ENCODE measurements at regions not wholly inside any gene's neighbourhood (a gene's known extent, or its start where the extent isn't known, plus 50 kb on each side); places are given as distances from the start of the nearest gene placed in this dataset.
"Not testable (repeated sequence)": the region's sequence is repeated elsewhere in the genome, so short reads cannot be mapped to it uniquely, and the experiment has no call there.

- Histone ChIP-seq H3K36me3 (no peaks in the 10 kb centered on the region), H3K27ac (no peak overlapping the region), H3K9me3 (no peaks in the 10 kb centered on the region), H3K4me1 (no peaks in the 10 kb centered on the region), H3K4me3 (no peak overlapping the region), H3K27me3 (no peaks in the 10 kb centered on the region)
- WGBS, 2 donors: 84 to 88% methylated on average over 6 of the region's 6 CpGs
- intact Hi-C loops (cut with DNase I): no loop called here
- no peak for DNase-seq
- no peak for TF ChIP-seq CTCF (IDR thresholded peaks at IDR 0.05)
- no peak for TF ChIP-seq POLR2A (IDR thresholded peaks at IDR 0.05)
These were observed 110.0 kb upstream of the PRDX6 start for GRCh38 chr1:173367136-173367535.

- WGBS, 2 donors: 66 to 78% methylated on average over 3 of the region's 3 CpGs
- H3K36me3 ChIP-seq; intact Hi-C loops (cut with DNase I); H3K4me3 ChIP-seq; H3K9me3 ChIP-seq; H3K27ac ChIP-seq; H3K27me3 ChIP-seq; H3K4me1 ChIP-seq; DNase-seq: not testable (repeated sequence)
These were observed 106.5 kb upstream of the PRDX6 start for GRCh38 chr1:173370586-173370985.

- H3K27ac ChIP-seq; H3K36me3 ChIP-seq; H3K4me1 ChIP-seq; intact Hi-C loops (cut with DNase I); H3K27me3 ChIP-seq; DNase-seq; H3K4me3 ChIP-seq; H3K9me3 ChIP-seq: not testable (repeated sequence)
- WGBS, 2 donors: 70 to 92% methylated on average over 1 of the region's 1 CpG
These were observed 101.1 kb upstream of the PRDX6 start for GRCh38 chr1:173376065-173376464.

GRCh38 chr1:173377266-173377665 is 99.9 kb upstream of the PRDX6 start:
- Histone ChIP-seq H3K27ac (no peak overlapping the region), H3K36me3 (no peaks in the 10 kb centered on the region), H3K4me3 (no peak overlapping the region), H3K27me3 (no peaks in the 10 kb centered on the region), H3K4me1 (no peaks in the 10 kb centered on the region), H3K9me3 (peaks cover 0 to 9% (median 6%) of the 10 kb centered on the region in 3 donors)
- no peak for DNase-seq
- TF ChIP-seq POLR2A (IDR thresholded peaks at IDR 0.05) (no peak), CTCF (IDR thresholded peaks at IDR 0.05) (no peak)
- WGBS, 2 donors: 92 to 95% methylated on average over 13 of the region's 13 CpGs
- intact Hi-C loops (cut with DNase I): no loop called here

- Histone ChIP-seq H3K4me3 (no peak overlapping the region), H3K9me3 (no peaks in the 10 kb centered on the region), H3K4me1 (no peaks in the 10 kb centered on the region), H3K27ac (no peak overlapping the region), H3K27me3 (no peaks in the 10 kb centered on the region), H3K36me3 (no peaks in the 10 kb centered on the region)
- TF ChIP-seq CTCF (IDR thresholded peaks at IDR 0.05): no peak
- TF ChIP-seq POLR2A (IDR thresholded peaks at IDR 0.05): no peak
- 85 to 86% methylated on average over 1 of the region's 1 CpG for WGBS, 2 donors
- DNase-seq: no peak
- intact Hi-C loops (cut with DNase I): no loop called here
These were observed 93.8 kb upstream of the PRDX6 start for GRCh38 chr1:173383351-173383750.

GRCh38 chr1:173388352-173388751 is 88.8 kb upstream of the PRDX6 start:
- no peaks in the 10 kb centered on the region for H3K36me3 ChIP-seq
- no peak for DNase-seq
- no peak overlapping the region for H3K4me3 ChIP-seq
- TF ChIP-seq CTCF (IDR thresholded peaks at IDR 0.05) (no peak), POLR2A (IDR thresholded peaks at IDR 0.05) (no peak)
- no peaks in the 10 kb centered on the region for H3K27me3 ChIP-seq
- intact Hi-C loops (cut with DNase I): no loop called here
- H3K4me1 ChIP-seq: no peaks in the 10 kb centered on the region
- 80 to 82% methylated on average over 1 of the region's 1 CpG for WGBS, 2 donors
- no peak overlapping the region for H3K27ac ChIP-seq
- no peaks in the 10 kb centered on the region for H3K9me3 ChIP-seq
